HepG2 (cell line): ENCODE measurements at regions not wholly inside any gene's neighbourhood (a gene's known extent, or its start where the extent isn't known, plus 50 kb on each side); places are given as distances from the start of the nearest gene placed in this dataset.
A peak's percentile ranks its signal among the peaks of the same experiment; 100 is the strongest.

Experiments
- ATF6 ChIP-seq: sonication (generic); formaldehyde crosslinking; conservative IDR thresholded peaks from 2 replicates; pipeline ENCODE4 v1.4.0; 2020; ENCODE audit warnings: missing genetic modification reagents
- ATRX ChIP-seq: sonication (generic); formaldehyde crosslinking; IDR thresholded peaks from 2 replicates; pipeline ENCODE4 v1.4.0; 2020; ENCODE audit warnings: missing genetic modification reagents, borderline replicate concordance
- DPF2 ChIP-seq: sonication (generic); formaldehyde crosslinking; IDR thresholded peaks from 2 replicates; pipeline ENCODE4 v1.4.0; 2020; ENCODE audit warnings: mild to moderate bottlenecking, low read depth, missing genetic modification reagents, borderline replicate concordance
- HHEX ChIP-seq: IDR thresholded peaks from 2 replicates; pipeline ENCODE4 v1.6.1; 2016; ENCODE audit warnings: control low read depth
- HOXA3 ChIP-seq: sonication (generic); formaldehyde crosslinking; IDR thresholded peaks from 2 replicates; pipeline ENCODE4 v1.5.0; 2020; ENCODE audit warnings: missing genetic modification reagents
- ISL2 ChIP-seq: sonication (generic); formaldehyde crosslinking; IDR thresholded peaks from 2 replicates; pipeline ENCODE4 v1.5.0; 2020; ENCODE audit warnings: missing genetic modification reagents
- KDM1A ChIP-seq: IDR thresholded peaks from 2 replicates; pipeline ENCODE4 v1.6.1; 2016; ENCODE audit warnings: missing compliant biosample characterization
- KDM4B ChIP-seq: sonication (generic); formaldehyde crosslinking; IDR thresholded peaks from 2 replicates; pipeline ENCODE4 v1.4.0; 2020; ENCODE audit warnings: missing genetic modification reagents
- LCORL ChIP-seq, 2 experiments: fragments of 450-650 bp in 1 of 2; sonication (generic) in 1 of 2; formaldehyde crosslinking in 1 of 2; IDR thresholded peaks; 2 replicates each; pipeline versions ENCODE4 v1.5.0 to v1.6.1; 2017 to 2020; ENCODE audit warnings: antibody characterized with exemption in 1 of 2, missing genetic modification reagents in 1 of 2
- MED1 ChIP-seq: sonication (generic); formaldehyde crosslinking; IDR thresholded peaks from 2 replicates; pipeline ENCODE4 v1.4.0; 2020; ENCODE audit warnings: missing genetic modification reagents
- MLLT10 ChIP-seq: sonication (generic); formaldehyde crosslinking; IDR thresholded peaks from 2 replicates; pipeline ENCODE4 v1.4.0; 2020; ENCODE audit warnings: missing genetic modification reagents
- MTF2 ChIP-seq: sonication (generic); formaldehyde crosslinking; IDR thresholded peaks from 2 replicates; pipeline ENCODE4 v1.5.0; 2020; ENCODE audit warnings: missing genetic modification reagents, borderline replicate concordance
- SAP130 ChIP-seq: IDR thresholded peaks from 2 replicates; pipeline ENCODE4 v1.6.1; 2016; ENCODE audit warnings: low read depth
- TBP ChIP-seq: sonication (generic); formaldehyde crosslinking; IDR thresholded peaks from 2 replicates; pipeline ENCODE4 v1.5.0; 2020; ENCODE audit warnings: missing genetic modification reagents
- ZFX ChIP-seq: sonication (generic); formaldehyde crosslinking; IDR thresholded peaks from 2 replicates; pipeline ENCODE4 v1.4.0; 2020; ENCODE audit warnings: mild to moderate bottlenecking, low read depth, missing genetic modification reagents, moderate library complexity
- ZNF546 ChIP-seq: sonication (generic); formaldehyde crosslinking; conservative IDR thresholded peaks from 2 replicates; pipeline ENCODE4 v1.8.1; 2023; ENCODE audit warnings: mild to moderate bottlenecking, missing genetic modification reagents
- ZNF549 ChIP-seq: sonication (generic); formaldehyde crosslinking; IDR thresholded peaks from 2 replicates; pipeline ENCODE4 v1.5.0; 2020; ENCODE audit warnings: missing genetic modification reagents
- ZNF710 ChIP-seq: sonication (generic); formaldehyde crosslinking; IDR thresholded peaks from 2 replicates; pipeline ENCODE4 v1.5.0; 2020; ENCODE audit warnings: mild to moderate bottlenecking, missing genetic modification reagents, borderline replicate concordance
- ZNF782 ChIP-seq: sonication (generic); formaldehyde crosslinking; IDR thresholded peaks from 2 replicates; pipeline ENCODE4 v1.4.0; 2020; ENCODE audit warnings: missing genetic modification reagents, mild to moderate bottlenecking, borderline replicate concordance
- ZNF816 ChIP-seq: sonication (generic); formaldehyde crosslinking; IDR thresholded peaks from 2 replicates; pipeline ENCODE4 v1.8.0; 2022; ENCODE audit warnings: missing genetic modification reagents, mild to moderate bottlenecking, borderline replicate concordance
- ZNF850 ChIP-seq: sonication (generic); formaldehyde crosslinking; conservative IDR thresholded peaks from 2 replicates; pipeline ENCODE4 v1.9.0; 2021; ENCODE audit warnings: mild to moderate bottlenecking, missing genetic modification reagents
- ZSCAN21 ChIP-seq: sonication (generic); formaldehyde crosslinking; IDR thresholded peaks from 2 replicates; pipeline ENCODE4 v1.8.0; 2022; ENCODE audit warnings: mild to moderate bottlenecking, missing genetic modification reagents, moderate library complexity, borderline replicate concordance
- TF ChIP-seq, protein P1 (sequence below): sonication (generic); formaldehyde crosslinking; IDR thresholded peaks from 2 replicates; pipeline ENCODE4 v1.4.0; 2020; ENCODE audit warnings: missing genetic modification reagents
- TF ChIP-seq, protein P2 (sequence below): IDR thresholded peaks from 2 replicates; pipeline ENCODE4 v1.6.1; 2018; ENCODE audit warnings: missing genetic modification reagents

GRCh38 chr1:98048244-98048643 lies 127.4 kb upstream of the DPYD start (continued):
- TF ChIP-seq ZFX, result no peak
- no peak for TF ChIP-seq KDM1A (CRISPR knock-in tag)
- no peak for TF ChIP-seq KDM4B (CRISPR knock-in tag)
- TF ChIP-seq TBP (CRISPR knock-in tag), result no peak
- 0 out of 2 replicates have a peak, but pooled peaks have one; percentile 24 for TF ChIP-seq ZNF782 (CRISPR knock-in tag)
- peak; percentile 56 for TF ChIP-seq SAP130
- TF ChIP-seq ATRX (CRISPR knock-in tag), result no peak
- TF ChIP-seq ZNF816 (CRISPR knock-in tag), result no peak; the same call in 1 of the 2 replicates
- 0 out of 2 replicates have a peak, but pooled peaks have one; percentile 50 for TF ChIP-seq ATF6 (CRISPR knock-in tag)
- TF ChIP-seq ZNF850 (CRISPR knock-in tag), result no peak
- TF ChIP-seq, protein P1, sequence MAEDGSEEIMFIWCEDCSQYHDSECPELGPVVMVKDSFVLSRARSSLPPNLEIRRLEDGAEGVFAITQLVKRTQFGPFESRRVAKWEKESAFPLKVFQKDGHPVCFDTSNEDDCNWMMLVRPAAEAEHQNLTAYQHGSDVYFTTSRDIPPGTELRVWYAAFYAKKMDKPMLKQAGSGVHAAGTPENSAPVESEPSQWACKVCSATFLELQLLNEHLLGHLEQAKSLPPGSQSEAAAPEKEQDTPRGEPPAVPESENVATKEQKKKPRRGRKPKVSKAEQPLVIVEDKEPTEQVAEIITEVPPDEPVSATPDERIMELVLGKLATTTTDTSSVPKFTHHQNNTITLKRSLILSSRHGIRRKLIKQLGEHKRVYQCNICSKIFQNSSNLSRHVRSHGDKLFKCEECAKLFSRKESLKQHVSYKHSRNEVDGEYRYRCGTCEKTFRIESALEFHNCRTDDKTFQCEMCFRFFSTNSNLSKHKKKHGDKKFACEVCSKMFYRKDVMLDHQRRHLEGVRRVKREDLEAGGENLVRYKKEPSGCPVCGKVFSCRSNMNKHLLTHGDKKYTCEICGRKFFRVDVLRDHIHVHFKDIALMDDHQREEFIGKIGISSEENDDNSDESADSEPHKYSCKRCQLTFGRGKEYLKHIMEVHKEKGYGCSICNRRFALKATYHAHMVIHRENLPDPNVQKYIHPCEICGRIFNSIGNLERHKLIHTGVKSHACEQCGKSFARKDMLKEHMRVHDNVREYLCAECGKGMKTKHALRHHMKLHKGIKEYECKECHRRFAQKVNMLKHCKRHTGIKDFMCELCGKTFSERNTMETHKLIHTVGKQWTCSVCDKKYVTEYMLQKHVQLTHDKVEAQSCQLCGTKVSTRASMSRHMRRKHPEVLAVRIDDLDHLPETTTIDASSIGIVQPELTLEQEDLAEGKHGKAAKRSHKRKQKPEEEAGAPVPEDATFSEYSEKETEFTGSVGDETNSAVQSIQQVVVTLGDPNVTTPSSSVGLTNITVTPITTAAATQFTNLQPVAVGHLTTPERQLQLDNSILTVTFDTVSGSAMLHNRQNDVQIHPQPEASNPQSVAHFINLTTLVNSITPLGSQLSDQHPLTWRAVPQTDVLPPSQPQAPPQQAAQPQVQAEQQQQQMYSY (CRISPR knock-in tag), result peak; percentile 69; the same call in 1 of the 2 replicates
- no peak for TF ChIP-seq MTF2 (CRISPR knock-in tag)
- no peak for TF ChIP-seq MLLT10
- TF ChIP-seq MED1 (CRISPR knock-in tag), result peak; percentile 42; the same call in 1 of the 2 replicates
- TF ChIP-seq LCORL (IDR thresholded peaks at IDR 0.05), result no peak
- no peak for TF ChIP-seq LCORL (CRISPR knock-in tag; IDR thresholded peaks at IDR 0.05)
- no peak for TF ChIP-seq ZNF710 (CRISPR knock-in tag)
- no peak for TF ChIP-seq HHEX
- TF ChIP-seq HOXA3 (CRISPR knock-in tag), result no peak
- no peak for TF ChIP-seq ZNF546 (CRISPR knock-in tag)
- TF ChIP-seq ISL2 (CRISPR knock-in tag), result no peak
- TF ChIP-seq ZNF549 (CRISPR knock-in tag), result no peak
- TF ChIP-seq, protein P2, sequence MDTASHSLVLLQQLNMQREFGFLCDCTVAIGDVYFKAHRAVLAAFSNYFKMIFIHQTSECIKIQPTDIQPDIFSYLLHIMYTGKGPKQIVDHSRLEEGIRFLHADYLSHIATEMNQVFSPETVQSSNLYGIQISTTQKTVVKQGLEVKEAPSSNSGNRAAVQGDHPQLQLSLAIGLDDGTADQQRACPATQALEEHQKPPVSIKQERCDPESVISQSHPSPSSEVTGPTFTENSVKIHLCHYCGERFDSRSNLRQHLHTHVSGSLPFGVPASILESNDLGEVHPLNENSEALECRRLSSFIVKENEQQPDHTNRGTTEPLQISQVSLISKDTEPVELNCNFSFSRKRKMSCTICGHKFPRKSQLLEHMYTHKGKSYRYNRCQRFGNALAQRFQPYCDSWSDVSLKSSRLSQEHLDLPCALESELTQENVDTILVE (CRISPR knock-in tag), result peak; percentile 57; the same call in 1 of the 2 replicates
- TF ChIP-seq ZSCAN21 (CRISPR knock-in tag), result 0 out of 2 replicates have a peak, but pooled peaks have one; percentile 60
- no peak for TF ChIP-seq DPF2
